NOMO-1 treated with DMSO at 0.1 percent for 48 hours (cell line): ENCODE measurements at regions not wholly inside any gene's neighbourhood (a gene's known extent, or its start where the extent isn't known, plus 50 kb on each side); places are given as distances from the start of the nearest gene placed in this dataset.

Experiments
- DNase-seq: peaks from one replicate; lab custom pipeline; 2025; ENCODE audit not compliant: unreplicated experiment; lab: John Stamatoyannopoulos, UW

GRCh38 chr5:74052441-74053221 is 426.6 kb downstream of the ARHGEF28 start:
- no peak for DNase-seq

- DNase-seq = no peak
These were observed 425.1 kb downstream of the ARHGEF28 start for GRCh38 chr5:74051076-74051475.

- DNase-seq = no peak
These were observed 418.9 kb downstream of the ARHGEF28 start for GRCh38 chr5:74044936-74045335.

GRCh38 chr5:74042959-74043358 is 417.0 kb downstream of the ARHGEF28 start:
- DNase-seq = no peak

- DNase-seq = no peak
These were observed 416.6 kb downstream of the ARHGEF28 start for GRCh38 chr5:74042559-74042958.

DNA sequence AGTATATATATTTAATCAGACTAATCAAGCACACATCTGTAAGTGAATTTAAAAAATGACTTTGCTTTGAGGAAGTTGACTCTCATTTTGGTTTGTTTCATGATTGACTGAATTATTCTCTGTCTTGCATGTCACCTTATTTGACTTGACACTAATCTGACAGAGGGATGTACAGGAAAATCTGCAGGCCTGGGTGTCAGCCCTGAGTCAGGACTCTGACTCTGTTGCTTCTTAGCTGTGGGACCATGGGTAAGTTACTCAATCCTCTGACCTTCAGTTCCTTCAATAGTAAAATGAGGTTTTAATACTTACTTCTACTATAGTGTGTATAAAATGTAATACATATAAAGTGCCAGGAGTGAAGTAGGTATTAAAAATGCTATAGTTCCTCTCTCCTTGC is 415.9 kb downstream of the ARHGEF28 start:
- no peak for DNase-seq

GRCh38 chr5:74040811-74041491 is 415.0 kb downstream of the ARHGEF28 start:
- DNase-seq = no peak

- no peak for DNase-seq
These were observed 414.1 kb downstream of the ARHGEF28 start for GRCh38 chr5:74040065-74040551.

DNA sequence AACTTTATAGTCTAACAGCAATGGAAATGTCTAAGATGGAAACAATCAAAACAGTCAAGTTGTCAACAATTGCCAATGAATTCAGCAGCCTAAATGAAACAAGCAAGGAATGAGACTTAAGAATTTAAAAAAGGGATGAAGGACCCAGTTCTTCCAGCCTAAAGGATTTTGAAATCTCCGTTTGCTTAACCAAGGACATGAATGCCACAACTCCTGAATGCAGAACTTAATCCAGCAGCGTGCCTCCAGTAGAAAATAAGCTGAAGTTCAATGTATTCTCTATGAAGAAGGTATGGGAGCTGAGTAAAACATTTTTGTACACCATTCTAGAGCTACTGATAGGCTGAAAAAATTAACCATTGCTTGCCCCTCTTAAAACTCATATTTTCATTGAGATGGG is 411.3 kb downstream of the ARHGEF28 start:
- DNase-seq = no peak

DNA sequence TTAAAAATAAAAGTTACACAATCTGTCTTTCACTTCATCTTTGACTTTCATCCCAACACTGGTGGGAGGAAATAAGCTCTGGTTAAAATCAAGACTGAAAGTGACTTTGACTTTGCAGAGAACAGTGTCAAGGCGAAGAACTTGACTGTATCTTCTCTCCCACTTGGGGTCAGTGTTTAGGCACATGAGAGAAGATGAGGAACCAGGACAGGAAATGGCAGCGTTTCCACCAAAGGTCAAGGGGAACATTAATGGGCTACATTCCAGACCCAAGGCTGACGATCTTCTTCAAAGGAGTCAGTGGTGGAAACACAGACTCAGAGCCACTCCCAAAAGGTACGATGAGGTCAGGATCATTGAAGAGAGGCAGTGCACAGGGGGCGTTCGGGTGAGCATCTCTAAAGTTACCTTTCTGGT is 409.5 kb downstream of the ARHGEF28 start:
- DNase-seq = peak; percentile 59

DNA sequence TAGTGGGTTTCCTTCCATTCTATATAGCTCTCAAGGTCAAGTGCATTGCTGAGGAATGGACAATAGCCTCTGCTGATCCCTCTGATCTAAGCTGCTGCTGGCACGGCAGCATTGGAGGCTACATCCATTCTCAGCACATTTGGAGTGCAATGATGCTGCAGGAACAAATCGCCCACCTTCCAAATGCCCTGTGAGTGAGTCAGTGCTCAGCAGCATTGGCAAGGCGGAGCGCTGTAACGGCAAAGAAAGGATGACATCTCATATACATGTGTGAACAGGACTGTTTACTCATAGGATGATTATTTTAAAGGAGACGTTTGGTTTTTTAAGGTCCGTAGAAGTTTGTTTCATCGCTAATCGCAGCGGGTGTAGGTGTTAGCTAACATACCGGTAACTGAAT is 408.7 kb downstream of the ARHGEF28 start:
- DNase-seq = no peak

- DNase-seq = no peak
These were observed 406.6 kb downstream of the ARHGEF28 start for GRCh38 chr5:74032617-74033016.

GRCh38 chr5:74031536-74031935 is 405.5 kb downstream of the ARHGEF28 start:
- DNase-seq = no peak

DNA sequence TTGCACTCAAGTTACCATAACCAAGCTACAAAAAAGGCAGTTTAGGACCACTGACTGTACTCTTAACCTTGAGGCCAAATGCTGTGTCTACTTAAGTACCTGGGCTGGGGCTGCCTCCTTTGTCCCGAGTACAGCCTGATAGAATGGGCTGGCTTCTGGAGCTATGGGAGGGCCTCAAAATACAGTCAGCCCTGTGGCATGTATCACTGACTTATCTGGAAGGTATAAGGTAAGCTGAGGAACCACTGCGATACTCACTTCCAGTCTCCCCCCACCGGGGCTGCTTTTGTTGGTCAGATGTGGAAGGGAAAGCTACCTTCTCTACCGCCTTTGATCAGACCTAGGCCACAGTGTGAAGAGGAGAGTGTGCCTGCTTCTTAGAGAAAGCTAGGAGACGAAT is 404.8 kb downstream of the ARHGEF28 start:
- no peak for DNase-seq

DNA sequence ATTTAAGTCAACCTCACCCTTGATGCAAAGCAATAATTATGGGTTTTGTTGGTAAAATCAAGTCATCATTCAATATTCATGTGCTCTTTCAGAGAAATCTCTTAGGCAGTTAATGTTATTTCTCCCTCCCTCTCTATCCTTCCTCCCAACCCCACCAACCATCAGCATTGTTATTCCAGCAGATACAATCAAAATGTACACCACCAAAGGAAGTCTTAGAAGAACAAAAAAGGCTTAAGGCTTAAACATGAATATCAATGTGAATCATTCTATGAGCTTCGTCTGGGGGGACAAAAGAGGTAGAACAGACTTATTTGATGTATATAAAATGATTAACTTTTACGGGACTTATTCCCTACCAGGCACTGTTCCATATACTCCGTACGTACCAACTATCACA is 404.4 kb downstream of the ARHGEF28 start:
- DNase-seq = no peak

- no peak for DNase-seq
These were observed 403.0 kb downstream of the ARHGEF28 start for GRCh38 chr5:74028976-74029375.

GRCh38 chr5:74028406-74028805 is 402.4 kb downstream of the ARHGEF28 start:
- DNase-seq = no peak

DNA sequence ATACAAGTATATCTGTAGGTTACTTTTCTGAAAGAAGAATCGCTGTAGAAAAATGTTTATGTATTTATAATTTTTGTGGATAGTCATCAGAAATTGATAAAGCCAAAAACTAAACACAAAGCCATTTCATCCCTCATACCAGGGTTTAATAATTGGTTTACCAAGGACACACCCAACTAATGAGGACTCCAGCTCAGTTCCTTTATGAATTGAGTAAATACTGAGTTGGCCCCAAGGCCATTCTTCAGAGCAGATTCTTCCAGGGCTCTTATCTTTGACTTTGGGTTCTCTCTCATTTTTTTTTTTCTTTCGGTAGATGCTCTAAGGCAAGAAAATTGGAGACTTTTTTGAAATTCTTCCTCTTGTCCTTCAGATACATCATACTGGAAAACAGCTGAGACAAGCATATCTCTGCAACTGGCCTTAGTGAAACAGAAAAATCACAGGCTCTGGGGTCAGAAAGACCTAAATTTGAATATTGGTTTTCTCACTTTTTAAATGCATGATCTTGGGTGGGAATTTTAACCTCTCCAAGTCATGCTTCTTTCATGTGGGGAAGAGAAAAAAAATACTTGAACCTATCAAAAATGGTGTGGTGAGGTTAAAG is 401.8 kb downstream of the ARHGEF28 start:
- DNase-seq = no peak

DNA sequence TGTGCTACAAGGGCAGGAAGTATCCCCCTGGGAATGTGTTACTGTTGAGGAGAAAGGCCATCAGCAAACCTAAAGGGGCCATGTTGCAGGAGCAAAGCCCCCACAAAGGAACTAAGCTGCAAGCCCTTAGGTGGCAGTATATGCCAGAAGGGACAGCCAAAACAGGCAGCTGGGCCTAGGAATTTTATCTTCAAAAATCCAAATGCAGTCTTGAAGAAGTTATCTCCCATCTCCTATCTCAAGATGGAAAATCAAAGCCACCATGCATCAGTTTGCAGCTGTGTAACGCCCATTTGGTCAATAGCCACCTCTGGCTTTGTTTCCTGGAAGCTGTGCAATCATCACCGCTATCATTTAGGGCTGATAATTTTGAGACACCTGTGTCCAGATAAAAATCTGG is 400.3 kb downstream of the ARHGEF28 start:
- DNase-seq = no peak

DNA sequence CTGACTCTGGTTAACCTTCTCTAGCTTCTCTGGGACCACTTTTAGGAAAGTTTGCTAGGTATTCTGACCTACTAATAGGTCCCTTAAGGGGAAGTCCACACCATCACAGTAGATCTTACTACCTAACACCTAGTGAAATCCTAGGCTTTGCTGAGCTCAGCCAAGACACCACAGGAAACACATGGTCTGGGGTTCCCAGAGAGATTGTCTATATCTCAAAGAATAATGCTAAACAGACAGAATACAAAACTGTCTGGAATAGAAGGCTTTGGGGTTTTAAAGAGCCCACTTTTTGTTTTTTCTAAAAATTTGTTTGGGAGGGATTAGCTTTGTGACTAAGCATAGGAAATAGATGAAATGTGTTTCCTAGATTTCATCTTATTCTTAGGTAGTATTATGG is 395.1 kb downstream of the ARHGEF28 start:
- no peak for DNase-seq

DNA sequence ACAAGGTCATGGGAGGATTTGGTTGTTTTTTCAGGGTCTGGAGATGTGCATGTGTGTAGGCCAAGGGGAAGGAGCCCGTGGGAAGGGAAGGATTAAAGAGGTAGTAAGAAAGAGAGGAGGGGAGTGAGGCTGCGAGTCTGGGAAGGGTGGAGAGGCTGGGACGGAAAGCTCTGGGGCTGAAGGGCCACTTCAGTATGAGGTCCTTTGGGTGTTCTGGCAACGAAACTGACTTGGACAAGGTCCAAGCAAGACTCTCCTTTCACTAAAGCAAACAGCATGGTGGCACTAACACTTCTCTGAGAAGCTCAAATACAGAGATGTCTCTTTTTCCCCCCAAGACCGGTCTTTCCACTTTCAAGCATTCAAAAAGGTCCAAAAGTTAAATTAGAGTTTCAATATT is 394.5 kb downstream of the ARHGEF28 start:
- no peak for DNase-seq

DNA sequence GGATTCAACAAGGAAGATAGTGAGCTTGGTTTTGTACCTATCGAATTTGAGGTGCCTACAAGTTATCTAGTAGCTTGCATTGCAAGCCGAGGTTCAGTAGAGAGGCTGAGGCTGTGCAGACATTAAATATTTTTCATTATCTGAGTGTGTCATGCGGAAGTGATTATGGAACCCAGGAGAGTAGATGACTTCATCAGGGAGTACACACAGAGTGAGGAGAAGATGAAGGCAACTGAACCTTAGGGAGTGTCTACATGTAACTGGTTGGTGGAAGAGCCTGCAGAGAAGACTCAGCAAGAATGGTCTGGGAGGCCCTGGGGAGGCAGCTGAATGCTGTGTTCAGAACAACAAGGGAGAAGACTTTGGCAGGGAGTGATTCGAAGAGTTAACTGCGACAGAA is 393.9 kb downstream of the ARHGEF28 start:
- no peak for DNase-seq
